ENCODE measurements at regions not wholly inside any gene's neighbourhood (a gene's known extent, or its start where the extent isn't known, plus 50 kb on each side); places are given as distances from the start of the nearest gene placed in this dataset.

DNA sequence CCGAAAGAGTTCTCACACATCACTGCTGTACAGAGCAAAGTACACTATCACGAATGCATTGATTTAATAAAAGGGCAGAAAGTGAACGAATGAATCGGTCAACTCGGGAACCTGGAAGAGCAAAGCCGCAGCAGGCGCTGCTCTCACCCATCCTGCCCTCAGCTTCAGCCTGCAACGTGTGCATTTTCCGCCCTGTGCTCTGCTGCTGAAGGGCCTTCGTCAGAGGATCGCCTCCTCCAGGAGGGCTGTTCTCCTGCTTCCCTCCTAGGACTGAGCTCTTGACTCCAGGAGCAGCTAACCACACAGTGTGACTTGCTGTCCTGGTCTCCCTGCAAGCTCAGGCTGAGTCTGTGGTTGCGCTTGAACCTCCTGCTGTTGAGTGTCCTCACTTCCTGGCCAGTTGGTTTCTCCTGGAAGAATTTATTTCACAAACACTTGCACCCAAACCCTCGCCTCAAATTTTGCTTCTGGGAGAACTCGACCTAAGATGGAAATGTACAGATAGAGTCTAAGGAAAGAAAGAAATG lies 473.0 kb upstream of the KLF6 start:
- TF ChIP-seq, protein P1, sequence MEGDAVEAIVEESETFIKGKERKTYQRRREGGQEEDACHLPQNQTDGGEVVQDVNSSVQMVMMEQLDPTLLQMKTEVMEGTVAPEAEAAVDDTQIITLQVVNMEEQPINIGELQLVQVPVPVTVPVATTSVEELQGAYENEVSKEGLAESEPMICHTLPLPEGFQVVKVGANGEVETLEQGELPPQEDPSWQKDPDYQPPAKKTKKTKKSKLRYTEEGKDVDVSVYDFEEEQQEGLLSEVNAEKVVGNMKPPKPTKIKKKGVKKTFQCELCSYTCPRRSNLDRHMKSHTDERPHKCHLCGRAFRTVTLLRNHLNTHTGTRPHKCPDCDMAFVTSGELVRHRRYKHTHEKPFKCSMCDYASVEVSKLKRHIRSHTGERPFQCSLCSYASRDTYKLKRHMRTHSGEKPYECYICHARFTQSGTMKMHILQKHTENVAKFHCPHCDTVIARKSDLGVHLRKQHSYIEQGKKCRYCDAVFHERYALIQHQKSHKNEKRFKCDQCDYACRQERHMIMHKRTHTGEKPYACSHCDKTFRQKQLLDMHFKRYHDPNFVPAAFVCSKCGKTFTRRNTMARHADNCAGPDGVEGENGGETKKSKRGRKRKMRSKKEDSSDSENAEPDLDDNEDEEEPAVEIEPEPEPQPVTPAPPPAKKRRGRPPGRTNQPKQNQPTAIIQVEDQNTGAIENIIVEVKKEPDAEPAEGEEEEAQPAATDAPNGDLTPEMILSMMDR (IDR thresholded peaks at IDR 0.05; ENCODE audit: insufficient read depth, low read length, poor library complexity, severe bottlenecking) = no peak
- no peak for TF ChIP-seq EZH2phosphoT487 (conservative IDR thresholded peaks at IDR 0.05; ENCODE audit: low read length)
